Activated CD4-positive, alpha-beta T cell treated with anti-CD3 and anti-CD28 coated beads, Interleukin-2, Interleukin-6, amounts not matched to agents 100 ng/mL and 50 ng/mL, durations not matched to agents 16 hours and 8 hours (primary cell): ENCODE measurements at regions not wholly inside any gene's neighbourhood (a gene's known extent, or its start where the extent isn't known, plus 50 kb on each side); places are given as distances from the start of the nearest gene placed in this dataset.
"Not testable (repeated sequence)": the region's sequence is repeated elsewhere in the genome, so short reads cannot be mapped to it uniquely, and the experiment has no call there.

Experiments
- DNase-seq: peaks from one replicate; pipeline ENCODE4 v3.0.0-alpha.2; 2020

GRCh38 chr13:44652168-44652567 lies 76.0 kb upstream of the TSC22D1 start:
- no peak for DNase-seq

- no peak for DNase-seq
These were observed 75.6 kb upstream of the TSC22D1 start for GRCh38 chr13:44651724-44652123.

GRCh38 chr13:44651209-44651608 lies 75.1 kb upstream of the TSC22D1 start:
- no peak for DNase-seq

- DNase-seq = no peak
These were observed 73.7 kb upstream of the TSC22D1 start for GRCh38 chr13:44649834-44650233.

- DNase-seq = peak; percentile 49
These were observed 72.9 kb upstream of the TSC22D1 start for GRCh38 chr13:44649104-44649428.

GRCh38 chr13:44648392-44649103 lies 72.4 kb upstream of the TSC22D1 start:
- peak; percentile 35 for DNase-seq

GRCh38 chr13:44647560-44647959 lies 71.4 kb upstream of the TSC22D1 start:
- DNase-seq = not testable (repeated sequence)

- no peak for DNase-seq
These were observed 69.9 kb upstream of the TSC22D1 start for GRCh38 chr13:44646044-44646443.

- no peak for DNase-seq
These were observed 67.1 kb upstream of the TSC22D1 start for GRCh38 chr13:44643256-44643655.

GRCh38 chr13:44637581-44637980 lies 61.5 kb upstream of the TSC22D1 start:
- no peak for DNase-seq

- DNase-seq = no peak
These were observed 53.5 kb upstream of the TSC22D1 start for GRCh38 chr13:44629465-44630183.

GRCh38 chr13:44628826-44629225 lies 52.7 kb upstream of the TSC22D1 start:
- DNase-seq = not testable (repeated sequence)

- no peak for DNase-seq
These were observed 51.3 kb upstream of the TSC22D1 start for GRCh38 chr13:44627441-44627840.

- DNase-seq = no peak
These were observed 50.0 kb upstream of the TSC22D1 start for GRCh38 chr13:44626176-44626575.
